Ovary (tissue), 3 donors: ENCODE measurements at regions not wholly inside any gene's neighbourhood (a gene's known extent, or its start where the extent isn't known, plus 50 kb on each side); places are given as distances from the start of the nearest gene placed in this dataset.

Experiments used
- CTCF ChIP-seq, 3 donors: fragments of 450-650 bp in 2 of 3; fragments of 200-600 bp in 1 of 3; IDR thresholded peaks; one replicate each; pipeline versions ENCODE4 v1.5.1 to v1.8.0; 2016 to 2022; ENCODE audit warnings: antibody characterized with exemption in 3 of 3, mild to moderate bottlenecking in 1 of 3
- EP300 ChIP-seq: sonication (generic); formaldehyde crosslinking; IDR thresholded peaks from one replicate; pipeline ENCODE4 v1.6.1; 2017; ENCODE audit warnings: antibody characterized with exemption
- POLR2A ChIP-seq: fragments of 450-650 bp; IDR thresholded peaks from one replicate; pipeline ENCODE4 v1.6.1; 2017; ENCODE audit warnings: antibody characterized with exemption, mild to moderate bottlenecking, moderate library complexity
- donor health status: DM: no; HTN: no; CAD: no.

GRCh38 chr3:145522179-145522578 is 638.8 kb downstream of the PLOD2 start:
- no peak for TF ChIP-seq EP300
- no peak for TF ChIP-seq CTCF (IDR thresholded peaks at IDR 0.05)
- no peak for TF ChIP-seq POLR2A
